ENCODE measurements at regions not wholly inside any gene's neighbourhood (a gene's known extent, or its start where the extent isn't known, plus 50 kb on each side); places are given as distances from the start of the nearest gene placed in this dataset.

GRCh38 chr2:236317938-236318396 lies 53.8 kb upstream of the ASB18 start:
- Histone ChIP-seq H3K4me1 (ENCODE audit: control insufficient read depth in 5 of 5, insufficient read depth in 5 of 5, low read length in 5 of 5) (peaks cover 0 to 11% (median 0%) of the 10 kb centered on the region in 5 donors), H3K9ac (ENCODE audit: low read length in 5 of 5) (no peak overlapping the region), H3K27ac (ENCODE audit: low read depth, low read length) (no peak overlapping the region), H3K9me3 (ENCODE audit: control insufficient read depth in 5 of 5, low read length in 5 of 5) (peaks cover 2 to 13% (median 10%) of the 10 kb centered on the region in 5 donors), H3K4me3 (ENCODE audit: low read depth in 1 of 5, low read length in 5 of 5) (no peak overlapping the region), H3K36me3 (ENCODE audit: control insufficient read depth in 5 of 5, insufficient read depth in 5 of 5, low read length in 5 of 5) (no peaks in the 10 kb centered on the region), H3K27me3 (ENCODE audit: control insufficient read depth in 5 of 5, insufficient read depth in 4 of 5, low read length in 5 of 5) (peaks cover 0 to 2% (median 0%) of the 10 kb centered on the region in 5 donors)

- Histone ChIP-seq H3K27ac (ENCODE audit: low read depth, low read length) (no peak overlapping the region), H3K9ac (ENCODE audit: low read length in 5 of 5) (no peak overlapping the region), H3K36me3 (ENCODE audit: control insufficient read depth in 5 of 5, insufficient read depth in 5 of 5, low read length in 5 of 5) (no peaks in the 10 kb centered on the region), H3K9me3 (ENCODE audit: control insufficient read depth in 5 of 5, low read length in 5 of 5) (peaks cover 0 to 9% (median 6%) of the 10 kb centered on the region in 5 donors), H3K4me1 (ENCODE audit: control insufficient read depth in 5 of 5, insufficient read depth in 5 of 5, low read length in 5 of 5) (peaks cover 0 to 11% (median 0%) of the 10 kb centered on the region in 5 donors), H3K4me3 (ENCODE audit: low read depth in 1 of 5, low read length in 5 of 5) (no peak overlapping the region), H3K27me3 (ENCODE audit: control insufficient read depth in 5 of 5, insufficient read depth in 4 of 5, low read length in 5 of 5) (peaks cover 0 to 2% (median 0%) of the 10 kb centered on the region in 5 donors)
Observed at GRCh38 chr2:236318401-236318800, 54.2 kb upstream of the ASB18 start.

GRCh38 chr2:236319036-236319435 lies 54.8 kb upstream of the ASB18 start:
- H3K4me1 ChIP-seq (ENCODE audit: control insufficient read depth in 5 of 5, insufficient read depth in 5 of 5, low read length in 5 of 5) = peaks cover 0 to 11% (median 0%) of the 10 kb centered on the region in 5 donors
- peaks cover 0 to 3% (median 0%) of the 10 kb centered on the region in 5 donors for H3K9me3 ChIP-seq (ENCODE audit: control insufficient read depth in 5 of 5, low read length in 5 of 5)
- H3K27ac ChIP-seq (ENCODE audit: low read depth, low read length) = no peak overlapping the region
- H3K4me3 ChIP-seq (ENCODE audit: low read depth in 1 of 5, low read length in 5 of 5) = no peak overlapping the region
- H3K36me3 ChIP-seq (ENCODE audit: control insufficient read depth in 5 of 5, insufficient read depth in 5 of 5, low read length in 5 of 5) = no peaks in the 10 kb centered on the region
- H3K27me3 ChIP-seq (ENCODE audit: control insufficient read depth in 5 of 5, insufficient read depth in 4 of 5, low read length in 5 of 5) = peaks cover 0 to 2% (median 0%) of the 10 kb centered on the region in 5 donors
- no peak overlapping the region for H3K9ac ChIP-seq (ENCODE audit: low read length in 5 of 5)

DNA sequence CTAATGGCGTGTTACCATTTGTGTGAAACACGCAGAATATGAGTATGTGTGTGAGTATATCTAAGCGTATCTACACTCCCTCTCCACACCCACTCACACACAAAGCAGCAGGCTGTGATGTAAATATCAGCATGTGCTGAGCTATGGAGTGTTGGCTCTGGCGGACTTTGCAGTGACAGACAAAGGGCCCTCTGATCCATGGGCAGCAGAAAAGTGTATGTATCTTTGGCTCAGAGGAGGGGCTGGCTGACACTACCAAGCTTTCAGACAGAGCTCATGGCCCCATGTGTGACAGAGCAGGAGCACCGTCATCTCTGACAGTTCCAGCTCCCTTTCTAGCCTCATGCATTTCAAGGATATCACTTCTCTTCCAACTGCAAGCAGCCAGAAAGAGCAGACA lies 57.2 kb upstream of the ASB18 start:
- Histone ChIP-seq H3K9ac (ENCODE audit: low read length in 5 of 5) (no peak overlapping the region), H3K27me3 (ENCODE audit: control insufficient read depth in 5 of 5, insufficient read depth in 4 of 5, low read length in 5 of 5) (peaks cover 0 to 2% (median 0%) of the 10 kb centered on the region in 5 donors), H3K4me3 (ENCODE audit: low read depth in 1 of 5, low read length in 5 of 5) (no peak overlapping the region), H3K9me3 (ENCODE audit: control insufficient read depth in 5 of 5, low read length in 5 of 5) (no peaks in the 10 kb centered on the region), H3K27ac (ENCODE audit: low read depth, low read length) (no peak overlapping the region), H3K4me1 (ENCODE audit: control insufficient read depth in 5 of 5, insufficient read depth in 5 of 5, low read length in 5 of 5) (peaks cover 0 to 11% (median 0%) of the 10 kb centered on the region in 5 donors), H3K36me3 (ENCODE audit: control insufficient read depth in 5 of 5, insufficient read depth in 5 of 5, low read length in 5 of 5) (no peaks in the 10 kb centered on the region)

DNA sequence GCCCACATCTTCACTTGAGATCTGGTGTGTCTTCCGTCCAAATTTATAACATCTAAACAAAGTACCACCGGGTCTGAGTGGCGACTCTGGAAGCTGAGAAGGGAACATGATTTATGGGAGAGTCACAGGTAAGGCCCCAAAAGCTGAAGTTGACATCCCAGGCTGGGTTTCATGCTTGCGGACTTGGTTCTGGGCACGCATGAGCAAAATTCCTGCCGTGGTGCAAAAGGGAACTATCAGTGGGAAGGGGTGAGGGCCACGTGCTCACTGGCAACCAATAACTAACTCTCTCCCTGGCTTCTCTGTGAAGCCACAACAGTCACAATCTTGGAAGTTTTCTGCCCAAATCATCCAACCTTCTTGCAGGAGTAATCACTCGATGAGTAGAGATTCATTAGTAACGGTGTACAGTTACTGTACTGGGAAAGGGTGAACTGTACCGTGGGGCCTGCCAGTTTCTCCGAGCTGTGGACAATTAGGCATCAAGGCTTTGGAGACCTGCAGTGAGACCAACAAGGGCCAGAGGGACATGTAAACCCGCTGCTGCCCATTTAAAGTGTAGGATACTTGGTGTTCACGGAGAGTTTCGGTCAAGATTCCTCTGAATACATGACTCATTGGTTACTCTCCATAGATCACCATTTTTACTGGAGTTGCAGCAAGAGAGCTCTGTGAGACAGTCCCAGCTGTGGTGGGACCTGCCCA lies 69.4 kb upstream of the ASB18 start:
- no peak overlapping the region for H3K9ac ChIP-seq (ENCODE audit: low read length in 5 of 5)
- no peak overlapping the region for H3K27ac ChIP-seq (ENCODE audit: low read depth, low read length)
- no peaks in the 10 kb centered on the region for H3K9me3 ChIP-seq (ENCODE audit: control insufficient read depth in 5 of 5, low read length in 5 of 5)
- H3K4me1 ChIP-seq (ENCODE audit: control insufficient read depth in 5 of 5, insufficient read depth in 5 of 5, low read length in 5 of 5) = peaks cover 3 to 23% (median 11%) of the 10 kb centered on the region in 5 donors
- H3K4me3 ChIP-seq (ENCODE audit: low read depth in 1 of 5, low read length in 5 of 5) = no peak overlapping the region
- H3K36me3 ChIP-seq (ENCODE audit: control insufficient read depth in 5 of 5, insufficient read depth in 5 of 5, low read length in 5 of 5) = no peaks in the 10 kb centered on the region
- no peaks in the 10 kb centered on the region for H3K27me3 ChIP-seq (ENCODE audit: control insufficient read depth in 5 of 5, insufficient read depth in 4 of 5, low read length in 5 of 5)

DNA sequence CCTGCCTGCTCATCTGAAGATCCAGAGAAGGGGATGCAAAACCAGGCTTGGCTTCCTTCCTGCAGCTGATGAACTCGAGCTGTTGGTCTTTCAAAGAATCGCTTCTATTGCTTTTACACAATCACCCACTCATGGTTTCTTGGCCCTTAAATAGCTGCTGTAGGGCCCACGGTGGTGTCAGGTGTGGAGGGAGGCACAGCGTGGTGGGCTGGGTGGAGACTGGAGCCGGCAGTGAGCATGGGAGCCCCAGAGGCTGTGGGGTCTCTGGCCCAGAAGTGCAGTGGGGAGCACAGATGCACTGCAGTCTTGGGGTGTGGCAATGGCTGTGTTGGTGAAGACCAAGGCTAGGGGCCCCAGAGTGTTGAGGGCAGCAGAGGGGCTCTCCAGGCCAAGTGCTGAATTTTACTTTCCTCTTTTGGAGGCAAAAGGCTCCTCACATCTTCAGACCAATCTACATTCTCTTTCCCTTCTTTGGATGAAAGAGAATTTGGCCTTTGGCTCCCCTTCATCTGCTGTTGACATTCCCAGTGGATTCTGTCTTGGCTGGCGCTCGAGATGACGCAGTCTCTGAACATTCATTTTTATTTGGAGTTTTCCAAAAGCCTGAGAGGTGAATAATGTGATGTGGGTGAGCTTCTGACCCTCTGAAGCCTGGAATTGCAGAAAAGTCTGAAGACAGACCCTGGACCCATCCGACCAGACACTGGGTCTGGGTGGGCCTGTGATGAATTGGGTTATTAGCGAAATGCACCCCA lies 70.1 kb upstream of the ASB18 start:
- Histone ChIP-seq H3K4me1 (ENCODE audit: control insufficient read depth in 5 of 5, insufficient read depth in 5 of 5, low read length in 5 of 5) (peaks cover 3 to 30% (median 11%) of the 10 kb centered on the region in 5 donors), H3K9ac (ENCODE audit: low read length in 5 of 5) (no peak overlapping the region), H3K36me3 (ENCODE audit: control insufficient read depth in 5 of 5, insufficient read depth in 5 of 5, low read length in 5 of 5) (no peaks in the 10 kb centered on the region), H3K27me3 (ENCODE audit: control insufficient read depth in 5 of 5, insufficient read depth in 4 of 5, low read length in 5 of 5) (no peaks in the 10 kb centered on the region), H3K9me3 (ENCODE audit: control insufficient read depth in 5 of 5, low read length in 5 of 5) (no peaks in the 10 kb centered on the region), H3K4me3 (ENCODE audit: low read depth in 1 of 5, low read length in 5 of 5) (no peak overlapping the region), H3K27ac (ENCODE audit: low read depth, low read length) (no peak overlapping the region)

- Histone ChIP-seq H3K9me3 (ENCODE audit: control insufficient read depth in 5 of 5, low read length in 5 of 5) (no peaks in the 10 kb centered on the region), H3K9ac (ENCODE audit: low read length in 5 of 5) (no peak overlapping the region), H3K27ac (ENCODE audit: low read depth, low read length) (no peak overlapping the region), H3K27me3 (ENCODE audit: control insufficient read depth in 5 of 5, insufficient read depth in 4 of 5, low read length in 5 of 5) (no peaks in the 10 kb centered on the region), H3K4me3 (ENCODE audit: low read depth in 1 of 5, low read length in 5 of 5) (no peak overlapping the region), H3K4me1 (ENCODE audit: control insufficient read depth in 5 of 5, insufficient read depth in 5 of 5, low read length in 5 of 5) (peaks cover 3 to 31% (median 11%) of the 10 kb centered on the region in 5 donors), H3K36me3 (ENCODE audit: control insufficient read depth in 5 of 5, insufficient read depth in 5 of 5, low read length in 5 of 5) (no peaks in the 10 kb centered on the region)
Observed at GRCh38 chr2:236335696-236336574, 71.7 kb upstream of the ASB18 start.

DNA sequence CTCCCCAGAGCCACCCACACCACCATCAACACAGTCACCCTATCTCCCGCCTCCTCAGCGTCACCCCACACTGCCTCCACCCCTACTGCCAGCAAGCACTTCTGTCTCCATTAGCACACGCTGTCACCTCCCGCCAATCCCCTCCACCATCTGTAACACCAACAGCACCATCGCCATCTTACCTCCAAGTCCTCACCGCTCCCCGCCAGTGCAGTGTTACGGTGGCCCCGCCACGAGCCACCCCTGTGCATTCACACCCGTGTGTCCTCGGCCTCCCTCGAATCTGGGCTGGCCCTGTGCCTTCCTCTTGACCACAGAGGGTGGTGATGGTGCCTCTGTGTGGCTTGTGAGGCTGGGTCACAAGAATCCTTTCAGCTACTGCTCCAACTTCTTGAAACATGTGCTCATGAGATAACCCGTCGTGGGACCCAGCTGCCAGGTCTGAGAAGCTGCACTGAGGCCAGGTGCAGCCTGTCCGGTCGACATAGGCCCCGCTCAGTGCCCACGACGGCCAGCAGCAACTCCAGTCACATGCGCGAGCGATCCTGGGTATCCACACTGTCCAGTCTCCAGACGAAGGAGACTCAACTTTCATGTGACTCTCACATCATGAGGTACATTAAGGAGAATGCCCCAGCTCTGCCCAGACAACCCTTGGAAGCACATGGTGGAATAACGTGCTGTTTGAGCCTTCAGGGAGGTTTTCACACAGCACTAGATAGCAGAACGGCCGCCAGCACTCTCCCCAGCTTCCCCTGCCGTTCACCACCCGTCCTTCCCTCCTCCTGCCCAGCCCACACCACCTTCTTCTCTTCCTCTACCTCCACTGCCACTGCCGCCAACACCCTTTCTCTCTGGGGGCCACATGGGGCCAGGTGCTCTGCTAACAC lies 72.6 kb upstream of the ASB18 start:
- H3K4me3 ChIP-seq (ENCODE audit: low read depth in 1 of 5, low read length in 5 of 5) = no peak overlapping the region
- H3K9me3 ChIP-seq (ENCODE audit: control insufficient read depth in 5 of 5, low read length in 5 of 5) = no peaks in the 10 kb centered on the region
- peaks cover 5 to 38% (median 11%) of the 10 kb centered on the region in 5 donors for H3K4me1 ChIP-seq (ENCODE audit: control insufficient read depth in 5 of 5, insufficient read depth in 5 of 5, low read length in 5 of 5)
- H3K9ac ChIP-seq (ENCODE audit: low read length in 5 of 5) = no peak overlapping the region
- H3K27ac ChIP-seq (ENCODE audit: low read depth, low read length) = no peak overlapping the region
- peaks cover 0 to under 1% (median 0%) of the 10 kb centered on the region in 5 donors for H3K27me3 ChIP-seq (ENCODE audit: control insufficient read depth in 5 of 5, insufficient read depth in 4 of 5, low read length in 5 of 5)
- no peaks in the 10 kb centered on the region for H3K36me3 ChIP-seq (ENCODE audit: control insufficient read depth in 5 of 5, insufficient read depth in 5 of 5, low read length in 5 of 5)
